DMS 273 treated with DMSO at 0.1 percent for 48 hours (cell line): ENCODE measurements at regions not wholly inside any gene's neighbourhood (a gene's known extent, or its start where the extent isn't known, plus 50 kb on each side); places are given as distances from the start of the nearest gene placed in this dataset.

Source experiments
- DNase-seq: peaks from one replicate; lab custom pipeline; 2025; lab: John Stamatoyannopoulos, UW

DNA sequence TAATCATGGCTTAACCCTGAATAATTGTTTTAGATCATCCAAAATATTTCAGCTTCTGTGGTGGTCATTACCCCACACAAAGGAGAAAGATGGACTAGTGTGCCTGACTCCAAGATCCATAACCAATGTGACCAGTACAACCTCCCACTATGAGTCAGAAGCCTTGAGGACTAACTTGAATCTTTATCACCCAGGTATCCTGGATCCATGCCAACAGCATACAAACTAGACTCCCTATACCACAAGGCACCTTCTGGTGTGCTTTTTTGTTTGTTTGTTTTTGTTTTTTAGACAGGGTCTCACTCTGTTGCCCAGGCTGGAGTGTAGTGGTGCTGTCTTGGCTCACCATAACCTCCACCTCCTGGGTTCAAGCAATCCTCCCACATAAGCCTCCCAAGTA lies 317.7 kb downstream of the VPS13C start:
- DNase-seq = no peak

DNA sequence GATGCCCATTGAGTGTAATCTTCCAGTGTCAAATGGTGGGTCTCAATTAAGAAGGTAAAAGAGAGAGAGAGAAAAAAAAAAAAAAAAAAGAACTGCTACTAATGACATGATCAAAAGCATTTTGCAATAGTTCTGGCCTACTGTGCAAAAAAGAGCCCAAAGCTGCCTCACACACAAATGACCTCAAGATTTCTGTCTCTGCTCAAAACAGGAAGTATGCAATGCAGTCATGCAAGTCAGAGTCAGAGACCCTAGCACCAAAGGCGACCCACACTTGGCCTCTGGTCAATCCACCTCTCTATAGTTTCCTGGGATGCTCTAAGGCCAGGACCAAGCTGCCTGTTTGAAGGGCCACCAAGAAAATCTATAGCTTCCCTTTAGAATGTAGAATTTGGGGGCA lies 323.5 kb downstream of the VPS13C start:
- DNase-seq = no peak

GRCh38 chr15:61731099-61731498 lies 329.1 kb downstream of the VPS13C start:
- DNase-seq = no peak

- no peak for DNase-seq
Observed at GRCh38 chr15:61729646-61730045, 330.6 kb downstream of the VPS13C start.

- no peak for DNase-seq
Observed at GRCh38 chr15:61726166-61726565, 334.1 kb downstream of the VPS13C start.

DNA sequence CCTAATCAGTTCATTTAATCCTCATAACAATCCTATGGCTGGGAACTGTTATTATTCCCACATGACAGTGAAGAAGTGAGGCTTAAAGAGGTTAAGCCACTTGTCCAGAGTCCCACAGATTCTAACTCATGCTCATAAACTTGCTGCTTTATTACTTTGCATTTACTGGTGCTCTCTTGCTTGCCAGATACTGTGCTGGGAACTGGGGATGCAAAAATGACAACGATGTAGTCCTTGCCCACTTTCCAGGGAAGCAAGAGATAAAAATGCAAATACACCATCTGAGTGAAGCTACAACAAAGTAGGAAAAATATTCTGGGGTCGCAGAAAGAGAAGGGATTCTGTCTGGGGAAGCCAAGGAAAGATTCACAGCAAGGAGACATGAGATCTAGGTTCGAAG lies 335.0 kb downstream of the VPS13C start:
- no peak for DNase-seq

DNA sequence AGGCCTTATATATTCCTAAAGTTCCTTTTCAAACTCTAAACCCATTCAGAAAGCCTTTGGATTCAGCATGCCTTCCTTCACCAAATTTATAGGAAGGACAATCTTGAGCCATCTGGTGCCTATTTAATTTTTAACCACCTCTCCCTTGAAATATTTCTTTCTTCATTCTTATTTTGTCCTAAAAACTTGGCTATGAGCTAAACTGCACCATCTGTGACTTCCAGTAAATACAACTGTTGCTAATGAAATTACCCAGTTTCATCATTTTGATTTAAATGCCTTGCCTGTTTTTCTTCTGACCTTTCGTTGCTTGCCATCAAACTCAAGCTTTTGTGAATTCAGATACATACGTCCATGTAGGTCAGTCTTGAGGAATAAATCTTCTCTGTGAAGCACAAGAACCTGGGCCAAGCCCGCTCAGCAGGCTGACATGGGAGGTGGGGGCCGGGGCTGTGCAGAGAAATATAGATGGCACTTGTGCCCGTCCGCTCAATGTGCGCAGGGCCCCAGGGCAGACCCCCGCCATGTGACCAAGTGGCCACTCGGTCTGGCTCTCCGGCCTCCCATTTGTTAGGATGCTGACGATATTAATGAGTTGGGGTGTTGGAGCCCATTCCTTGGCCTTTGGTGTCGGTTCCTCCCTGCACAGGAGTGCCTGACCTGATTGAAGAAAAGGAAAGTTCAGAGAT lies 335.9 kb downstream of the VPS13C start:
- DNase-seq = no peak

DNA sequence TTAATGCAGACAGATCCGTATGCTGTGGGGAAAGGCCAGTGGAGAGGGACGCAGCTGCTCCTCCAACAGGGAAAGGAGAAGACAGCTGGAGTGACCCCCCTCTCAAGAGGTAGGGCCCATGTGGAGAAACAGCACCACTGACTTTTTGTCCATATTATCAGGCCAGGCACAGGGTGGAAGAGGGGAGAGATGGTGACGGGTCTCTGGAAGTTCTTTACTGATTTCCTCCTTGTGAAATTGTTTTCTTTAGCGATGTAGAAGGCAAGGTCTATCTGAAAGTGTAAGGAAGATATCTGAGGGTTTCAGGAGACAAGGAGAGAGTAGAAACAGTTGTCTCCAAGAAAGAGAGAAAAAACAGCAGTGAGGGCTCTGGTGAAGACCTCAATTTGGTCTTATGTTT lies 338.8 kb downstream of the VPS13C start:
- no peak for DNase-seq

DNA sequence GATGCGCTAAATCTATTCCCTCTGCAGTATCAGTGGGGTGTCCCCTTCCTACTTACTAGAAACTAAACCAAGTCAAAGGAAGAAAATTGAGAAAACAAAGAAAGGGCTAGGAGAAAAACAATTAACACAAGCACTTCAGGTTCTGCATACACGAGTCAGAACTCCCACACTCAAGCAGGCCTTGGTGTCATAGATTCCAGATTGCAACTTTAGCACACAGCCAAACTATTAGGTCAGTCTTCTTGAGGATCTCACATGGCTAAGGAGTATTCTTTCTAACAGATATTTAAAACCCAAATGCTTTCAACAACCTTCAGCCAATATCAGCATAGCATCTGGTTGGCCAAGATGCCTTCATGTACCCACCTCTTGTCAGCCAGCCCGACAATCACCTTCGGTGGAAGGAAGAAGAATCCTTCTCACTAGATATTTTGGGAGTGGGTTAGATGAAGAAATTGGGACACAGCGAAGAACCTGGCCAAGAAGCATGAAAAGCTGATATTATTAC lies 340.0 kb downstream of the VPS13C start:
- DNase-seq = no peak

GRCh38 chr15:61715082-61715481 lies 345.2 kb downstream of the VPS13C start:
- no peak for DNase-seq

DNA sequence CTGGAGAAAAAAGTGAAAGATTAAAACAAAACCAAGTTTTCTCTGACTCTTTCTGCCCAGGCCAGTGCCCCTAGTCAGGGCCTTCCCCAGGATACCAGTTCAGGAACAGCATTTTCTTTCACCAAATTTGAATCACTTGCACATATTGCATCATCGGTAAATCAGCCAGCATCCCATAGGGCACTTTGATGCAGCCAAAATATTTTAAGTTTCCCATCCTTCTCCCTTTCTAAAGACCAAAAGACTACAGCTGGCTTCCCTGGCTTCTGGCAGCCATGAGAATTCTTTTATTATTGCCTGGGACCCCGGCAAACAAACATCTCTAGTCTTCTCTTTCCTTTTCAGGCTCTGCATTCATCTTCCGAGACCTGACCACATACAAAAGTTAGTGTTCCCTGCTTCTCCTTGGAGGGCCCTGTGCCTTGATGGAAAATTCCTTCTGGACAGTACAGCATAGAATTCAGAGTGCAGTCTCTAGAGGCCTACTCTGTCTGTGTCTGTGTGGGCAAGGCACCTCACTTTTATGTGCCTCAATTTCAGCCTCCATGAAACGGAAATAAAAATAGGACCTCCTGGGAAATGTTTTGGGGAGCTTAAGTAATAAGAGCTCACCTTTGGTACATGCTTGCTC lies 348.0 kb downstream of the VPS13C start:
- no peak for DNase-seq

DNA sequence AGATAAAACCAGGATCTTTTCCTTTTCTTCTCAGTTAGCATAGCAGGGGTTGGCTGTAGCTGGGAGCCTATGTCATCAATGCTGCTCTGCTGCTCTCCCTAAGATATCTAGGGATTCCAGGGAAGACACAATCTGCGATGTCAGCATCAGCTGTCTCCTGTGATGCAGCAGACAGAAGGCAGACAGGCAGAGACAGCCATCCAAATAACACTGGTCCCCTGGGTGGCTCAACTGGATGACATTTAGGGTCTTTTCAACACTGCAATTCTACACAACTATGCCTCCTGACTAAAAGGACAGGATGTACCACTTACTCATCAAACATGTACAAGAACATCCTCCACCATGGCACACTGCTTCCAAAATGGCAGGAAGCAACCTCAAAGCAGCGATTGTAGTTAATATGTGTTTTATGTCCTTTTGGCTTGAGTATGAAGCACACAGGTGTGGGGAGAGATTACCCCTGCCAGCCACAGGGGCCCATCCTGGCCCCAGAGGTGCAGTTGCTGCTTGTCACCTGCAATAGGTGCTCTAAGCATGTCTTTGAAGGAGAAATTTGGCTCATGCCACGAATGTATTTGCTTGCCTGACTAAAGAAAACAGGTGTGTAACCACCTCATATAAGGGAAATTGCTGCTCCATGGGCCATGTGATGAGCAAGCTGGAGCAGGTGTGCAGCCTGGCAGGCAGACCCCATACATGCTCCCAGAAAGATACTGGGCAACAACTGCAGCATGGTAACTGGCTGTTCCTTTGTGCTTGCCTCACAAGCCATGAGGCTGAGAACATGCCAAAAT lies 357.8 kb downstream of the VPS13C start:
- DNase-seq = no peak

DNA sequence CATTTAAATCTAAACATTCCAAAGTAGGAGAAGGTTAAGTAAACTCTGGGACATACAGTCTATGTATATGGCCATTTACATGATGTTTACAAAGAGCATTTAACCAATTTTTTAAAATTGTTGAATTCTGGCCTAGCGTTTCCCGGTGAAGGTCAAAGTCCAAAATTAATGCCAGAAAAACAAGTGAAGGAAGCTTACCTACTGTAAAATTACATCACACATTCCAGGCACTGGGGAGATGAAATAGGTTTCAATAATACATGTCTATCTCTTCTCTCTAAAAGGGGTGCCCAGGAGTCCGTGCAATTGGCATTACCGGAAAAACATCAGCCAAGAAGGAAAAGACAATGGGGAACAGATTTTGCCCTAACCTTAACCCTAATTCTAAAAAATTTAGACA lies 358.8 kb downstream of the VPS13C start:
- no peak for DNase-seq

- no peak for DNase-seq
Observed at GRCh38 chr15:61700803-61701202, 359.4 kb downstream of the VPS13C start.

DNA sequence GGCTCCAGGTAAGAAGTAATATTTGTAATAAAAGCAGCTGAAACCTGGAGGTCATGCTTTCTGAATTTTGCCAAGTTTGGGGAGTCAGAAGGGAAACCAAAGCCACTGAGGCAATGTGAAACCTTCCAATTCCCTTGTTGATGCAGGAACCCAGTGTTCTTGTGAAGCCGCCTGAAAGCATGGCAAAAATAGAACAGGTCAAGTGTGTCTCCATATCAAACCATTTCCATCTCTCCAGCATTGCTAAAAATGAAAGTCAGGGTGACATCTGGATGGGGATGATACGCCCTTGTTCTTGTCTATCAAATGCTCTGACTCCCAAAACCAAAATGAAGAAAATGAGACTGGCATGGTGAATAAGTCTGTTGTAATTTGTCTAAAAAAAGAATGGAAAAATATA lies 362.5 kb downstream of the VPS13C start:
- DNase-seq = no peak

GRCh38 chr15:61689067-61689466 lies 371.2 kb downstream of the VPS13C start:
- DNase-seq = no peak

- DNase-seq = no peak
Observed at GRCh38 chr15:61687651-61688050, 372.6 kb downstream of the VPS13C start.

- DNase-seq = no peak
Observed at GRCh38 chr15:61687124-61687523, 373.1 kb downstream of the VPS13C start.

GRCh38 chr15:61685971-61686370 lies 374.3 kb downstream of the VPS13C start:
- DNase-seq = no peak

DNA sequence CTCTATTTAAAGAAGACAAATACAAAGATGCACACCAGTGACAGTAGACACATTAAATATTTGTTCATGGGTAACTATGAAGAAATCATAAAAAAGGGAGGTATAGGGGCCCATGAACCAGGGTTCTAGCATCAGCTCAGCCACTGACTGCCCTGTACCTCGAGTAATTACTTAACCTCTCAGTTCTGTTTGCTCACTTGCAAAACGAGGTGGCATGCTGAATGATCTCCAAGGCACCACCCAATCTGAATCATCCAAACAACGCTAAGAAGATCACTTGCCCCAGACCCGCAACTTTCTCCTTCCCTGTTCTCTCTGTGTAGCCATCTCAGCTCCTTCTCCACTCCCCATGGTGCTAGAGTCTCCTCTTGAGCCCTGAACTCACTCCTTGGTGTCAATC lies 374.7 kb downstream of the VPS13C start:
- no peak for DNase-seq

DNA sequence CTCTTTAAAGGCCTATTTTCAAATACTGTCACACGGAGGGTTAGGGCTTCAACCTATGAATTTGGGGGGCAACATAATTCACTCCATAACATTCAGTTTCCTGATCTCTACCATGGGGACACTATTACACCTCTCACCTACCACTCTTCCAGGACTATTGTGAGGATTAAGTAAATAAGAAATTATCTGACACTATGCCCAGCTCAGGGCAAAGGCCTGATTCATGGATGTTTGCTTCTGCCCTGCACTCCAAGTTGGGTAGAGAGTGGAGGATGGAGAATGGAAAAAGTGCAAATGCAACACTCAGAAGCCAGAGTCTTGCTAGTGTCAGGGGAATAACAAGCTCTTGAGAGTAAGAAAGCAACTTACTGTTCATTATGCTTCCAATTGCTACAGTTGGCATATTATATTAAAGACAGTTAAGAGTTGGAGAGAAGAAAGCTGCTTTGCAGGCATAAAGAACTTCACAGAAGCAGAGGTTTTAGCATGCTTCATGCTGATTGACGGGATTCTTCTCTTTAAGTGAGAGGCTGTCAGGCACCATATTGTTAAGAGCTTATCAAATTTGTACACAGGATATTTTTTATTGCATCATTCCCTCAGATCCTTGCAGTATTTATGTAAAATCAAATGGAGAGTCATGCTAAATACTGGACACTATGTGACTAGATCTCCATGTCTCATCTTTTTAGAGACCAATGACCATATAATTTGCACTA lies 375.3 kb downstream of the VPS13C start:
- DNase-seq = no peak
